Erythroblast (primary cell): ENCODE measurements at regions not wholly inside any gene's neighbourhood (a gene's known extent, or its start where the extent isn't known, plus 50 kb on each side); places are given as distances from the start of the nearest gene placed in this dataset.

Experiments used
- GATA1 ChIP-seq: IDR thresholded peaks from 2 replicates; pipeline ENCODE4 v1.6.1; 2011; ENCODE audit warnings: low read depth, mild to moderate bottlenecking, control low read depth, low read length, moderate library complexity
- POLR2A ChIP-seq: IDR thresholded peaks from 2 replicates; pipeline ENCODE4 v1.6.1; 2011; ENCODE audit warnings: mild to moderate bottlenecking, low read length

DNA sequence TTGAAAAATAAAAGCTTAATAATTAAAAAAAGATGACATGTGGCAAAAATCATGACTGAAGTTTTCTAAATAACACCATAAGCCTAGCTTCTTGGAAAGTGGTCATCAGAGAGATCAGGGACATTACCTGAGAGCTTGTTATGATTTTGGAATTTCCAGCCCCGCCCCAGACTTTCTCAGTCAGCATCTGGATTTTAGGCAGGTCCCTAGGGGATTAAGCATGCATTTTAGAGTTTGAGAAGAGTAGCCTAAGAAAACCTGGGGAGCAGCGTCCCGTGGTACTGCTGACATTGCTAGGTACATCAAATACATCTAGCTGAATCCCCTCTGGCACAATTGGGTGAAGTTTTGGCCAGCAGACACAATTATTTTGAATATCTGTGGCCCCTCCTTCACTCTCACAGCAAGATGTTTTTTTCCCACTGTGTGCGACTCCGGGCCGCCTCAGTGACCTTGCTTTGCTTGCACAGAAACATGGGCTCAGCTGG lies 58.7 kb upstream of the MEF2A start:
- TF ChIP-seq POLR2A (no peak), GATA1 (no peak)
